ENCODE measurements at regions not wholly inside any gene's neighbourhood (a gene's known extent, or its start where the extent isn't known, plus 50 kb on each side); places are given as distances from the start of the nearest gene placed in this dataset.

DNA sequence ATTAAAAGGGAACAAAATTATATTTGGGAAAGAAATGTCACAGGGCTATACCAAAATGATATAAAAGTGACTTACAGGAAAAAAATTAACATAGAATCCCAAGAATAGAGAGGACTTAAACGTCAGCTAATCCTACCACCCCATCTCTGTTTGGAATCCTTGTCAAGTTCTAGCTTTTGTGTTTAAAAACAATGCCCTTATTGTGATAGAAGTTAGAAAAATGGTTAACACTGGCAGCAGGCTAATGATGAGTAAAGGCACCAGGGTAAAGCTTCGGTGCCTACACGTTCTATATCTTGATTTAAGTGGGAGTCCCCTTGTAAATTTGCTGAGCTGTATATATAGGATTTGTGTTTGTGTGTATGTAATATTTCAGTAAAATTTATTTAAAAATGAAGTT lies 453.3 kb upstream of the TENM4 start:
- H3K4me3 ChIP-seq (ENCODE audit: low read depth, low read length) = no peak overlapping the region
- DNase-seq (ENCODE audit: low read depth) = no peak
- H3K36me3 ChIP-seq (ENCODE audit: control insufficient read depth, insufficient read depth, low read length) = no peaks in the 10 kb centered on the region
- H3K27me3 ChIP-seq (ENCODE audit: control insufficient read depth, insufficient read depth, low read length) = no peaks in the 10 kb centered on the region
- TF ChIP-seq, protein P1, sequence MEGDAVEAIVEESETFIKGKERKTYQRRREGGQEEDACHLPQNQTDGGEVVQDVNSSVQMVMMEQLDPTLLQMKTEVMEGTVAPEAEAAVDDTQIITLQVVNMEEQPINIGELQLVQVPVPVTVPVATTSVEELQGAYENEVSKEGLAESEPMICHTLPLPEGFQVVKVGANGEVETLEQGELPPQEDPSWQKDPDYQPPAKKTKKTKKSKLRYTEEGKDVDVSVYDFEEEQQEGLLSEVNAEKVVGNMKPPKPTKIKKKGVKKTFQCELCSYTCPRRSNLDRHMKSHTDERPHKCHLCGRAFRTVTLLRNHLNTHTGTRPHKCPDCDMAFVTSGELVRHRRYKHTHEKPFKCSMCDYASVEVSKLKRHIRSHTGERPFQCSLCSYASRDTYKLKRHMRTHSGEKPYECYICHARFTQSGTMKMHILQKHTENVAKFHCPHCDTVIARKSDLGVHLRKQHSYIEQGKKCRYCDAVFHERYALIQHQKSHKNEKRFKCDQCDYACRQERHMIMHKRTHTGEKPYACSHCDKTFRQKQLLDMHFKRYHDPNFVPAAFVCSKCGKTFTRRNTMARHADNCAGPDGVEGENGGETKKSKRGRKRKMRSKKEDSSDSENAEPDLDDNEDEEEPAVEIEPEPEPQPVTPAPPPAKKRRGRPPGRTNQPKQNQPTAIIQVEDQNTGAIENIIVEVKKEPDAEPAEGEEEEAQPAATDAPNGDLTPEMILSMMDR (IDR thresholded peaks at IDR 0.05; ENCODE audit: insufficient read depth, low read length, poor library complexity, severe bottlenecking) = no peak

DNA sequence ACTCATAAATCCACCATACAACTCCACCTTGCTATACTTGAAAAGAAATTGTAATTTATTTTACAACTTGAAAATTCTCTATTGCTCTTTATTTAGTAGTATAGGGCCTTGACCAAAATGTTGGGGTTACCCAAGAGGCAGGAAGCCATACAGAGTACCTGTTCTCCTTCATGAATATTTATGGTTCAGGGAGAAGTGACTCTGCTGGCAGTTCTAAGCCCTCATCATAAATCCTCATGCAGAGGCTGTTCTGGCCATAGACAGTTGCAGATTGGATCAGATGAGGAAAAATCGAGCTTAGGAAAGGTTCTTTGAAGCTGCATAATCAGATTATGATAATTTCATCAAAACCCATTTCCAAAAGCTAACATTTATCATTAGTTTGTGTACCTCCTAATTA lies 449.4 kb upstream of the TENM4 start:
- DNase-seq (ENCODE audit: low read depth) = no peak
- TF ChIP-seq, protein P1 (IDR thresholded peaks at IDR 0.05; ENCODE audit: insufficient read depth, low read length, poor library complexity, severe bottlenecking) = no peak
- no peaks in the 10 kb centered on the region for H3K36me3 ChIP-seq (ENCODE audit: control insufficient read depth, insufficient read depth, low read length)
- no peak overlapping the region for H3K4me3 ChIP-seq (ENCODE audit: low read depth, low read length)
- no peaks in the 10 kb centered on the region for H3K27me3 ChIP-seq (ENCODE audit: control insufficient read depth, insufficient read depth, low read length)

DNA sequence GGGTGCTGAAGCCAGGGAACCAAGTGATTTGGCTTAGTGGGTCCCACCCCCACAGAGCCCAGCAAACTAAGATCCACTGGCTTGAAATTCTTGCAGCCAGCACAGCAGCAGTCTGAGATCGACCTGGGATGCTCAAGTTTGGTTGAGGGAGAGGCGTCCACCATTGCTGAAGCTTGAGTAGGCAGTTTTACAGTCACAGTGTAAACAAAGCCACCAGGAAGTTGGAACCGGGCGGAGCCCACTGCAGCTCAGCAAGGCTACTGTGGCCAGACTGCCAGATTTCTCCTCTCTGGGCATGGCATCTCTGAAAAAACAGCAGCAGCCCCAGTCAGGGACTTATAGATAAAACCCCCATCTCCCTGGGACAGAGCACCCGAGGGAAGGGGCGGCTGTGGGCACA lies 424.1 kb upstream of the TENM4 start:
- no peak overlapping the region for H3K4me3 ChIP-seq (ENCODE audit: low read depth, low read length)
- no peak for DNase-seq (ENCODE audit: low read depth)
- no peaks in the 10 kb centered on the region for H3K36me3 ChIP-seq (ENCODE audit: control insufficient read depth, insufficient read depth, low read length)
- H3K27me3 ChIP-seq (ENCODE audit: control insufficient read depth, insufficient read depth, low read length) = no peaks in the 10 kb centered on the region
- TF ChIP-seq, protein P1 (IDR thresholded peaks at IDR 0.05; ENCODE audit: insufficient read depth, low read length, poor library complexity, severe bottlenecking) = no peak

DNA sequence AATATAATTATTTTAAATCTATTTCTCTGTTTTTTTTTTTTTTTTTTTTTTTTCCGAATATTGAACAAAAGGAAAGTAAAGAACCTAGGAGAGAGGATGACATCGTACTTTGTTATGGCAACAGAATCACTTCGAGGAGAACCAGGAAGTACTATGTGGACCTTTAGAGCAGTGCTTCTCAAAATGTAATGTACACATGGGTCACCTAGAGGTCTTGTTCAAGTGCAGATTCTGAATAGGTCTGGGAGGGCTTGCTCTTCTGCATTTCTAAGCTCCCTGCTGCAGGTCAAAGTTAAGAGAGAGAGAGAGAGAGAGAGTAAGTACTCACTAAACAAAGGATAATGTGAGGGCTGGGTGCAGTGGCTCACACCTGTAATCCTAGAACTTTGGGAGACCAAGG lies 419.5 kb upstream of the TENM4 start:
- Histone ChIP-seq H3K36me3 (ENCODE audit: control insufficient read depth, insufficient read depth, low read length) (no peaks in the 10 kb centered on the region), H3K4me3 (ENCODE audit: low read depth, low read length) (no peak overlapping the region), H3K27me3 (ENCODE audit: control insufficient read depth, insufficient read depth, low read length) (no peaks in the 10 kb centered on the region)
- DNase-seq (ENCODE audit: low read depth) = no peak
- TF ChIP-seq, protein P1 (IDR thresholded peaks at IDR 0.05; ENCODE audit: insufficient read depth, low read length, poor library complexity, severe bottlenecking) = no peak

DNA sequence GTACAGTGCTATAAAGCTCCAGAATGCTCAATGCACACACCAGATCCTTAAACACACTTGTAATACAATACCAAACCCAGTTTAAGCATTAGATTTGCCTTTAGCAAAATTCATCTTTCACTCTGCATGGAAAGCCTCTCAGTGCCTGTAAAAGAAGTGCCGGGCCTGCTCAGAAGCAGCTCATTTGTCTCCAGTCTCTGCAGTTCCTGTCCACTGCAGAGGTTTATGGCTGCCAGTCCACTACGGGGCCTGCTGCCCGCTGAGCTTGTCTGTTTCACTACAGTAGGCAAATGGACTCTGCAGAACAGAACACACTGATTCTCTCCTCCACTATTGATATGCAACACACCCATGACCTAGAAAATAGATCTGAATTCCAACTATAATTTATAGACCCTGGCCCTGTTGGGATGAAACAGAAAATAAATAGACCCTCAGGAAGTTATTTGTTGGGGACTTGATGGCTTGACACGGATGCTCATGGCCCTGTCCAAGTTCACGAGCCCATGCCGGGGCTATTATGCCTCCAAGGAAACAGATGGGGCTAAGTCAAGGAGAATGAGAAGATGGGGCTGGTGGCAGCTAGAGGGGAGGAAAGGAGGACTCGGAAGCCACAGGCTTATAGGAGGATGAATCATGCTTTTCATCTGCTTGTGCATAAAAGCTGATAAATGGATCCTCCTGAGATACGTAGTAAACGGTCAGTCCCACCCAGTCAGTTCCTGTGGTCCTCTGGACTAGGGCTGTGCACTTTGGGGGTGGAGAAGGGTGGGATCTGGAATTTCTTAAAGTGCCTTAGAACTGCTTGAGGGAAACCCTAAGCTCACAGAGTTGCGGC lies 416.8 kb upstream of the TENM4 start:
- Histone ChIP-seq H3K27me3 (ENCODE audit: control insufficient read depth, insufficient read depth, low read length) (no peaks in the 10 kb centered on the region), H3K36me3 (ENCODE audit: control insufficient read depth, insufficient read depth, low read length) (no peaks in the 10 kb centered on the region), H3K4me3 (ENCODE audit: low read depth, low read length) (no peak overlapping the region)
- TF ChIP-seq, protein P1 (IDR thresholded peaks at IDR 0.05; ENCODE audit: insufficient read depth, low read length, poor library complexity, severe bottlenecking) = no peak
- DNase-seq (ENCODE audit: low read depth) = no peak

DNA sequence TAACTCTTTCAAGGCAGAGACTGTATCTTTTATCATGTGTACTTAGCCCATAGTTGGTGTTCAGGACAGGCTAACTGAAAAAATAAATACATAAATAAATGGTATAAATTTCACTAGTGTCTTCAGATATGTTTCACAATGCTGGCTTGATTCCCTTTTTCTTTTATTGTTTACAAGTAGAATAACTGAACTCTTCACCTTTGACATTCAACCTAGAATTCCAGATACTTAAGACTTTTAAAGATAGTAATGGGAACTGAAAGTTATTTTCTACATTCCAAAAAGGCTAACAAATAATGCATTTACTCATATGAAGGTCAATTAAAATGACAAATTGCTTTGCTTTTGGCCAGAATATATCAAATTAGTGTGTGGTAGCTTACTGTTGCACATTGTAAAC lies 411.3 kb upstream of the TENM4 start:
- H3K27me3 ChIP-seq (ENCODE audit: control insufficient read depth, insufficient read depth, low read length) = no peaks in the 10 kb centered on the region
- DNase-seq (ENCODE audit: low read depth) = no peak
- TF ChIP-seq, protein P1 (IDR thresholded peaks at IDR 0.05; ENCODE audit: insufficient read depth, low read length, poor library complexity, severe bottlenecking) = no peak
- H3K4me3 ChIP-seq (ENCODE audit: low read depth, low read length) = no peak overlapping the region
- no peaks in the 10 kb centered on the region for H3K36me3 ChIP-seq (ENCODE audit: control insufficient read depth, insufficient read depth, low read length)
